ENCODE measurements at regions not wholly inside any gene's neighbourhood (a gene's known extent, or its start where the extent isn't known, plus 50 kb on each side); places are given as distances from the start of the nearest gene placed in this dataset.

DNA sequence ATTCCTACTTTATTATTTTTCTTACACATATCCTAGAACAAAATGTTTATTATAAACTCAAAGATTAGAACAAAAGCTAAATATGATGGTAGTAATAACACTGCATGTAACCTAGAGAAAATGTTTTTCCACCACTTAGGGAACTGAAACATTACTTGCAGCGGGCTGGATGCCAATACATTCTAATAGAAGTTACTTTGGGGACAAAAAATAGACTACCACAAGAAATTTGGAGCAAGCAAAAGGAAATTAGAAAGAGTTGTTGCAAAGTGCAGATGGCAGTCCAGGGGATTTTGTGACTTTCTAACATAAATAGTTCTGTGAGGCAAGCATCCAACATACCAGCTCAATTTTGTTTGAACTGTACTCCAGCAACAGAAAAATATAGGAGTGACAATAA is 255.3 kb upstream of the GRIN3A start:
- Histone ChIP-seq H3K4me1 (replicated peaks) (no peaks in the 10 kb centered on the region), H3K27ac (no peak overlapping the region), H3K27me3 (replicated peaks; ENCODE audit: insufficient read depth) (no peaks in the 10 kb centered on the region), H3K4me3 (no peak overlapping the region), H3K9me3 (no peaks in the 10 kb centered on the region), H3K36me3 (no peaks in the 10 kb centered on the region)
- TF ChIP-seq, protein P1, sequence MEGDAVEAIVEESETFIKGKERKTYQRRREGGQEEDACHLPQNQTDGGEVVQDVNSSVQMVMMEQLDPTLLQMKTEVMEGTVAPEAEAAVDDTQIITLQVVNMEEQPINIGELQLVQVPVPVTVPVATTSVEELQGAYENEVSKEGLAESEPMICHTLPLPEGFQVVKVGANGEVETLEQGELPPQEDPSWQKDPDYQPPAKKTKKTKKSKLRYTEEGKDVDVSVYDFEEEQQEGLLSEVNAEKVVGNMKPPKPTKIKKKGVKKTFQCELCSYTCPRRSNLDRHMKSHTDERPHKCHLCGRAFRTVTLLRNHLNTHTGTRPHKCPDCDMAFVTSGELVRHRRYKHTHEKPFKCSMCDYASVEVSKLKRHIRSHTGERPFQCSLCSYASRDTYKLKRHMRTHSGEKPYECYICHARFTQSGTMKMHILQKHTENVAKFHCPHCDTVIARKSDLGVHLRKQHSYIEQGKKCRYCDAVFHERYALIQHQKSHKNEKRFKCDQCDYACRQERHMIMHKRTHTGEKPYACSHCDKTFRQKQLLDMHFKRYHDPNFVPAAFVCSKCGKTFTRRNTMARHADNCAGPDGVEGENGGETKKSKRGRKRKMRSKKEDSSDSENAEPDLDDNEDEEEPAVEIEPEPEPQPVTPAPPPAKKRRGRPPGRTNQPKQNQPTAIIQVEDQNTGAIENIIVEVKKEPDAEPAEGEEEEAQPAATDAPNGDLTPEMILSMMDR (IDR thresholded peaks at IDR 0.05), result no peak
- TF ChIP-seq POLR2A (IDR thresholded peaks at IDR 0.05), result no peak
- no peak for TF ChIP-seq POLR2AphosphoS5 (IDR thresholded peaks at IDR 0.05)
- WGBS, result 90% methylated on average over 1 of the region's 1 CpG
- intact Hi-C loops (cut with DNase I), result no loop called here
- DNase-seq (ENCODE audit: low spot score), result no peak

- H3K9me3 ChIP-seq, result no peaks in the 10 kb centered on the region
- H3K36me3 ChIP-seq, result no peaks in the 10 kb centered on the region
- no peak for DNase-seq (ENCODE audit: low spot score)
- H3K27ac ChIP-seq, result no peak overlapping the region
- H3K4me3 ChIP-seq, result no peak overlapping the region
- H3K4me1 ChIP-seq (replicated peaks), result no peaks in the 10 kb centered on the region
- TF ChIP-seq POLR2AphosphoS5 (IDR thresholded peaks at IDR 0.05), result no peak
- TF ChIP-seq, protein P1 (IDR thresholded peaks at IDR 0.05), result no peak
- no peak for TF ChIP-seq POLR2A (IDR thresholded peaks at IDR 0.05)
- intact Hi-C loops (cut with DNase I), result no loop called here
- H3K27me3 ChIP-seq (replicated peaks; ENCODE audit: insufficient read depth), result no peaks in the 10 kb centered on the region
These were observed 253.5 kb upstream of the GRIN3A start for GRCh38 chr9:101991926-101992325.

GRCh38 chr9:101977614-101978210 is 239.3 kb upstream of the GRIN3A start:
- 3% methylated on average over 2 of the region's 2 CpGs for WGBS

DNA sequence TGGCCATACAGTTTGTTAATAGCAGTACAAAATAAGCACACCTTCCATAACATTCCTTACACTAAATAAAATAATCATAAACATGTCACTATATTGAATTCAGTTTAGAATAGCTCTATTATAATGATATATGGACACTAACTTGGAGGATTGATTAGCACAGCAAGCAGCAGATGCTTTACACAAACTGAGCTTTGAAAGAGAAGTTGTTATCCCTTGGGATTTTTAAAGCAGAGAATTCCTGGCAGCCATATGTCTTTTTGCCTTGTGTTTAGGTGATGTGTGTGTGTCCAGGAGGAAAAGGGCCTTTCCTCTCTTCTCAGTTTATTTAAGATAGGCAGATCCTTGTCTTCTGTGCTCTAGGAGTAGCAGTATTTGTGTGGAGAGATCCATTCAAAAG is 232.2 kb upstream of the GRIN3A start:
- no peak for DNase-seq (ENCODE audit: low spot score)
- TF ChIP-seq, protein P1 (IDR thresholded peaks at IDR 0.05), result no peak
- TF ChIP-seq POLR2A (IDR thresholded peaks at IDR 0.05) (no peak), POLR2AphosphoS5 (IDR thresholded peaks at IDR 0.05) (no peak)
- Histone ChIP-seq H3K4me3 (no peak overlapping the region), H3K27ac (no peak overlapping the region), H3K4me1 (replicated peaks) (no peaks in the 10 kb centered on the region), H3K9me3 (no peaks in the 10 kb centered on the region), H3K36me3 (no peaks in the 10 kb centered on the region), H3K27me3 (replicated peaks; ENCODE audit: insufficient read depth) (no peaks in the 10 kb centered on the region)
- intact Hi-C loops (cut with DNase I), result no loop called here

More at GRCh38 chr9:101977614-101978210, 239.3 kb upstream of the GRIN3A start:
- Histone ChIP-seq H3K27me3 (replicated peaks; ENCODE audit: insufficient read depth) (no peaks in the 10 kb centered on the region), H3K4me3 (no peak overlapping the region), H3K27ac (no peak overlapping the region), H3K36me3 (no peaks in the 10 kb centered on the region), H3K4me1 (replicated peaks) (no peaks in the 10 kb centered on the region), H3K9me3 (no peaks in the 10 kb centered on the region)
- no peak for DNase-seq (ENCODE audit: low spot score)
- TF ChIP-seq, protein P1 (IDR thresholded peaks at IDR 0.05), result peak in 3 of 4 experiments; percentile 38 to 57 (median 51)
- TF ChIP-seq POLR2A (IDR thresholded peaks at IDR 0.05) (no peak), POLR2AphosphoS5 (IDR thresholded peaks at IDR 0.05) (no peak)
- intact Hi-C loops (cut with DNase I), result no loop called here

- no peak overlapping the region for H3K27ac ChIP-seq
- no peaks in the 10 kb centered on the region for H3K4me1 ChIP-seq (replicated peaks)
- no peaks in the 10 kb centered on the region for H3K36me3 ChIP-seq
- intact Hi-C loops (cut with DNase I), result no loop called here
- 90% methylated on average over 1 of the region's 1 CpG for WGBS
- no peak for TF ChIP-seq POLR2A (IDR thresholded peaks at IDR 0.05)
- TF ChIP-seq POLR2AphosphoS5 (IDR thresholded peaks at IDR 0.05), result no peak
- TF ChIP-seq, protein P1 (IDR thresholded peaks at IDR 0.05), result no peak
- H3K4me3 ChIP-seq, result no peak overlapping the region
- H3K27me3 ChIP-seq (replicated peaks; ENCODE audit: insufficient read depth), result no peaks in the 10 kb centered on the region
- H3K9me3 ChIP-seq, result no peaks in the 10 kb centered on the region
- no peak for DNase-seq (ENCODE audit: low spot score)
These were observed 229.9 kb upstream of the GRIN3A start for GRCh38 chr9:101968392-101968791.

Measured in prostate gland (tissue), 2 donors.